ENCODE measurements at regions not wholly inside any gene's neighbourhood (a gene's known extent, or its start where the extent isn't known, plus 50 kb on each side); places are given as distances from the start of the nearest gene placed in this dataset.

GRCh38 chr1:60745484-60745883 is 336.9 kb upstream of the NFIA start:
- TF ChIP-seq EZH2phosphoT487 (IDR thresholded peaks at IDR 0.05; ENCODE audit: borderline replicate concordance, low read length): no peak
- TF ChIP-seq, protein P1, sequence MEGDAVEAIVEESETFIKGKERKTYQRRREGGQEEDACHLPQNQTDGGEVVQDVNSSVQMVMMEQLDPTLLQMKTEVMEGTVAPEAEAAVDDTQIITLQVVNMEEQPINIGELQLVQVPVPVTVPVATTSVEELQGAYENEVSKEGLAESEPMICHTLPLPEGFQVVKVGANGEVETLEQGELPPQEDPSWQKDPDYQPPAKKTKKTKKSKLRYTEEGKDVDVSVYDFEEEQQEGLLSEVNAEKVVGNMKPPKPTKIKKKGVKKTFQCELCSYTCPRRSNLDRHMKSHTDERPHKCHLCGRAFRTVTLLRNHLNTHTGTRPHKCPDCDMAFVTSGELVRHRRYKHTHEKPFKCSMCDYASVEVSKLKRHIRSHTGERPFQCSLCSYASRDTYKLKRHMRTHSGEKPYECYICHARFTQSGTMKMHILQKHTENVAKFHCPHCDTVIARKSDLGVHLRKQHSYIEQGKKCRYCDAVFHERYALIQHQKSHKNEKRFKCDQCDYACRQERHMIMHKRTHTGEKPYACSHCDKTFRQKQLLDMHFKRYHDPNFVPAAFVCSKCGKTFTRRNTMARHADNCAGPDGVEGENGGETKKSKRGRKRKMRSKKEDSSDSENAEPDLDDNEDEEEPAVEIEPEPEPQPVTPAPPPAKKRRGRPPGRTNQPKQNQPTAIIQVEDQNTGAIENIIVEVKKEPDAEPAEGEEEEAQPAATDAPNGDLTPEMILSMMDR (IDR thresholded peaks at IDR 0.05; ENCODE audit: low read depth, low read length, poor library complexity, severe bottlenecking): no peak
- no peaks in the 10 kb centered on the region for H3K27me3 ChIP-seq (ENCODE audit: control insufficient read depth, low read length)
- H3F3A ChIP-seq (ENCODE audit: control insufficient read depth, insufficient read depth): no peaks in the 10 kb centered on the region
- H3K27ac ChIP-seq (ENCODE audit: low read depth, low read length): no peak overlapping the region
- H3K9me3 ChIP-seq (ENCODE audit: control insufficient read depth, insufficient read depth, low read length): no peaks in the 10 kb centered on the region
- H3K36me3 ChIP-seq (ENCODE audit: control insufficient read depth, low read length): no peaks in the 10 kb centered on the region
- H3K4me2 ChIP-seq (ENCODE audit: low read length): no peak overlapping the region
- no peaks in the 10 kb centered on the region for H3K9me2 ChIP-seq (replicated peaks; ENCODE audit: control insufficient read depth, low read length)
- no peak overlapping the region for H3K4me3 ChIP-seq (ENCODE audit: low read length)
- H3K79me2 ChIP-seq (ENCODE audit: control insufficient read depth, low read length): no peaks in the 10 kb centered on the region
- no peaks in the 10 kb centered on the region for H3K4me1 ChIP-seq (ENCODE audit: control insufficient read depth, low read length)
- H4K20me1 ChIP-seq (ENCODE audit: control insufficient read depth, insufficient read depth, low read depth, low read length): no peaks in the 10 kb centered on the region

DNA sequence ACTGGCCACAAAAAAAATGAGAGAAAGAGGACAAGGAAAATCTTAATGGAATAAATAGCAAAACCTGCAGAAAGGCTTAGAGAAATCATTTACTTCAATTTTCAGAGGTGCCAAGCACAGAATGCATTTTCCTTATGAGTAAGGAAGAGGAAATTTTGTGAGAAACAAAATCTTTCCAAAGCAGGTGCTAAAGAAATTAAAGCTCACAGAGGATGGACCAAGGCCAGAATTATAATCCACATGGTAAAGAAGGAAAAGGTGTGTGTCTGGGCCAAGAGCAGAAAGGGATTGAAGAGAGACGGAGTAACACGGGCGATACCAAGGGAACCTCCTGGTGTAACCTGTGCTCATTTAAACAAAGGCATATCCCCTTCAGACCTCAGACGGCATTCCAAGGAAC is 340.0 kb upstream of the NFIA start:
- no peaks in the 10 kb centered on the region for H3K4me1 ChIP-seq (ENCODE audit: control insufficient read depth, low read length)
- H3K36me3 ChIP-seq (ENCODE audit: control insufficient read depth, low read length): no peaks in the 10 kb centered on the region
- no peak overlapping the region for H3K27ac ChIP-seq (ENCODE audit: low read depth, low read length)
- H3K9me2 ChIP-seq (replicated peaks; ENCODE audit: control insufficient read depth, low read length): no peaks in the 10 kb centered on the region
- no peaks in the 10 kb centered on the region for H3K9me3 ChIP-seq (ENCODE audit: control insufficient read depth, insufficient read depth, low read length)
- no peaks in the 10 kb centered on the region for H3K27me3 ChIP-seq (ENCODE audit: control insufficient read depth, low read length)
- TF ChIP-seq, protein P1 (IDR thresholded peaks at IDR 0.05; ENCODE audit: low read depth, low read length, poor library complexity, severe bottlenecking): no peak
- TF ChIP-seq EZH2phosphoT487 (IDR thresholded peaks at IDR 0.05; ENCODE audit: borderline replicate concordance, low read length): no peak
- no peaks in the 10 kb centered on the region for H4K20me1 ChIP-seq (ENCODE audit: control insufficient read depth, insufficient read depth, low read depth, low read length)
- no peaks in the 10 kb centered on the region for H3F3A ChIP-seq (ENCODE audit: control insufficient read depth, insufficient read depth)
- no peaks in the 10 kb centered on the region for H3K79me2 ChIP-seq (ENCODE audit: control insufficient read depth, low read length)
- H3K4me3 ChIP-seq (ENCODE audit: low read length): no peak overlapping the region
- H3K4me2 ChIP-seq (ENCODE audit: low read length): no peak overlapping the region

GRCh38 chr1:60740154-60740553 is 342.2 kb upstream of the NFIA start:
- Histone ChIP-seq H3K9me3 (ENCODE audit: control insufficient read depth, insufficient read depth, low read length) (no peaks in the 10 kb centered on the region), H3K27me3 (ENCODE audit: control insufficient read depth, low read length) (no peaks in the 10 kb centered on the region), H3F3A (ENCODE audit: control insufficient read depth, insufficient read depth) (no peaks in the 10 kb centered on the region), H3K9me2 (replicated peaks; ENCODE audit: control insufficient read depth, low read length) (no peaks in the 10 kb centered on the region), H3K27ac (ENCODE audit: low read depth, low read length) (no peak overlapping the region), H3K4me2 (ENCODE audit: low read length) (no peak overlapping the region), H3K4me1 (ENCODE audit: control insufficient read depth, low read length) (no peaks in the 10 kb centered on the region), H3K79me2 (ENCODE audit: control insufficient read depth, low read length) (no peaks in the 10 kb centered on the region), H4K20me1 (ENCODE audit: control insufficient read depth, insufficient read depth, low read depth, low read length) (no peaks in the 10 kb centered on the region), H3K4me3 (ENCODE audit: low read length) (no peak overlapping the region), H3K36me3 (ENCODE audit: control insufficient read depth, low read length) (no peaks in the 10 kb centered on the region)
- TF ChIP-seq, protein P1 (IDR thresholded peaks at IDR 0.05; ENCODE audit: low read depth, low read length, poor library complexity, severe bottlenecking): no peak
- TF ChIP-seq EZH2phosphoT487 (IDR thresholded peaks at IDR 0.05; ENCODE audit: borderline replicate concordance, low read length): no peak

DNA sequence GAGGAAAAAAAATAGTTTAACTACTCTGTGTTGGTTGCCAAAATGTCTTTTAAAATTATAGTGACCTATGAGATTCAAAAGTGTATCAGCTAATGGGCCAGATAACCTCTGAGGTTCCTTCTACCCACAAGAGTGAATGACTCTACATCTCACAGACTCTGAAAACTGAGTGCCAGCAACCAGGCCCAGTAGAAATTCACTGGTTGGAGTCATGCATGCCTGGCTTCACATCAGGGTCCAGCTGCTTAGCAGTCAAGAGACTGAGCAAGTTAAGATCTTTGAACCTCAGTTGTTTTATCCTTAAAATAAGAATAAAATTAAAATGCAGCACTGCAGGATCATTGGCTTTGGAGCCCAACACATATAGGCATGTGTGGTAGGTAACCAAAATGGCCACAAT is 342.6 kb upstream of the NFIA start:
- no peaks in the 10 kb centered on the region for H4K20me1 ChIP-seq (ENCODE audit: control insufficient read depth, insufficient read depth, low read depth, low read length)
- H3K9me2 ChIP-seq (replicated peaks; ENCODE audit: control insufficient read depth, low read length): no peaks in the 10 kb centered on the region
- H3K27ac ChIP-seq (ENCODE audit: low read depth, low read length): no peak overlapping the region
- H3K9me3 ChIP-seq (ENCODE audit: control insufficient read depth, insufficient read depth, low read length): no peaks in the 10 kb centered on the region
- no peaks in the 10 kb centered on the region for H3K79me2 ChIP-seq (ENCODE audit: control insufficient read depth, low read length)
- H3K4me3 ChIP-seq (ENCODE audit: low read length): no peak overlapping the region
- H3K36me3 ChIP-seq (ENCODE audit: control insufficient read depth, low read length): no peaks in the 10 kb centered on the region
- H3F3A ChIP-seq (ENCODE audit: control insufficient read depth, insufficient read depth): no peaks in the 10 kb centered on the region
- no peak overlapping the region for H3K4me2 ChIP-seq (ENCODE audit: low read length)
- no peaks in the 10 kb centered on the region for H3K4me1 ChIP-seq (ENCODE audit: control insufficient read depth, low read length)
- no peaks in the 10 kb centered on the region for H3K27me3 ChIP-seq (ENCODE audit: control insufficient read depth, low read length)
- TF ChIP-seq, protein P1 (IDR thresholded peaks at IDR 0.05; ENCODE audit: low read depth, low read length, poor library complexity, severe bottlenecking): no peak
- no peak for TF ChIP-seq EZH2phosphoT487 (IDR thresholded peaks at IDR 0.05; ENCODE audit: borderline replicate concordance, low read length)

Measured in DOHH2 (cell line).